H9 (cell line): ENCODE measurements at regions not wholly inside any gene's neighbourhood (a gene's known extent, or its start where the extent isn't known, plus 50 kb on each side); places are given as distances from the start of the nearest gene placed in this dataset.

Experiments
- DNase-seq: peaks from one replicate; pipeline ENCODE4 v3.0.0-alpha.2; 2017
- H2AFZ ChIP-seq: one replicate; pipeline ENCODE4 v1.6.1; 2013; ENCODE audit warnings: mild to moderate bottlenecking, low read length, control low read depth, moderate library complexity
- H2AK5ac ChIP-seq: 2 replicates; pipeline ENCODE4 v1.6.1; 2013; ENCODE audit warnings: low read length, control low read depth, mixed read lengths; ENCODE audit not compliant: insufficient read length
- H2BK120ac ChIP-seq: one replicate; pipeline ENCODE4 v1.6.1; 2013; ENCODE audit warnings: low read depth, mild to moderate bottlenecking, low read length, control low read depth, inconsistent platforms; ENCODE audit not compliant: poor library complexity, severe bottlenecking
- H2BK12ac ChIP-seq: 2 replicates; pipeline ENCODE4 v1.6.1; 2013; ENCODE audit warnings: low read length, control low read depth, mixed read lengths, low read depth; ENCODE audit not compliant: insufficient read length
- H2BK15ac ChIP-seq: 2 replicates; pipeline ENCODE4 v1.6.1; 2013; ENCODE audit warnings: low read depth, low read length, control low read depth
- H2BK20ac ChIP-seq: one replicate; pipeline ENCODE4 v1.6.1; 2013; ENCODE audit warnings: low read depth, mild to moderate bottlenecking, low read length, control low read depth, inconsistent platforms; ENCODE audit not compliant: poor library complexity, severe bottlenecking
- H2BK5ac ChIP-seq: 2 replicates; pipeline ENCODE4 v1.6.1; 2013; ENCODE audit warnings: low read length, control low read depth, mixed read lengths; ENCODE audit not compliant: insufficient read length
- H3K14ac ChIP-seq: 2 replicates; pipeline ENCODE4 v1.6.1; 2013; ENCODE audit warnings: low read length, control low read depth; ENCODE audit not compliant: insufficient read depth
- H3K18ac ChIP-seq: 2 replicates; pipeline ENCODE4 v1.6.1; 2013; ENCODE audit warnings: low read depth, mild to moderate bottlenecking, mixed read lengths, low read length, control low read depth; ENCODE audit not compliant: insufficient read length
- H3K23ac ChIP-seq: 2 replicates; pipeline ENCODE4 v1.6.1; 2013; ENCODE audit warnings: low read length, control low read depth, mixed read lengths, low read depth; ENCODE audit not compliant: insufficient read length
- H3K23me2 ChIP-seq: 2 replicates; pipeline ENCODE4 v1.6.1; 2013; ENCODE audit warnings: low read depth, mild to moderate bottlenecking, mixed read lengths, low read length, control low read depth; ENCODE audit not compliant: insufficient read length, poor library complexity, severe bottlenecking
- H3K27ac ChIP-seq: 2 replicates; pipeline ENCODE4 v1.5.1; 2013; ENCODE audit warnings: low read length, control low read depth, mixed read lengths, low read depth; ENCODE audit not compliant: insufficient read length
- H3K27me3 ChIP-seq: 2 replicates; pipeline ENCODE4 v1.6.1; 2013; ENCODE audit warnings: low read length, control low read depth, inconsistent platforms; ENCODE audit not compliant: insufficient read depth
- H3K4ac ChIP-seq: 2 replicates; pipeline ENCODE4 v1.6.1; 2013; ENCODE audit warnings: low read depth, mild to moderate bottlenecking, control low read depth, inconsistent platforms, low read length, moderate library complexity
- H3K4me1 ChIP-seq: 2 replicates; pipeline ENCODE4 v1.6.1; 2013; ENCODE audit warnings: low read length, control low read depth, inconsistent platforms; ENCODE audit not compliant: insufficient read depth
- H3K4me2 ChIP-seq: 2 replicates; pipeline ENCODE4 v1.6.1; 2013; ENCODE audit warnings: low read length, control low read depth, mixed read lengths; ENCODE audit not compliant: insufficient read length, insufficient read depth
- H3K56ac ChIP-seq: 2 replicates; pipeline ENCODE4 v1.6.1; 2013; ENCODE audit warnings: low read depth, mild to moderate bottlenecking, mixed read lengths, low read length, control low read depth; ENCODE audit not compliant: insufficient read length
- H3K79me1 ChIP-seq: 2 replicates; pipeline ENCODE4 v1.6.1; 2013; ENCODE audit warnings: low read depth, mild to moderate bottlenecking, moderate library complexity, low read length, control low read depth, inconsistent platforms; ENCODE audit not compliant: insufficient read depth, poor library complexity, severe bottlenecking
- H3K79me2 ChIP-seq: 2 replicates; pipeline ENCODE4 v1.6.1; 2013; ENCODE audit warnings: low read length, control low read depth, inconsistent platforms; ENCODE audit not compliant: insufficient read depth
- H3K9ac ChIP-seq: 2 replicates; pipeline ENCODE4 v1.6.1; 2013; ENCODE audit warnings: low read length, control low read depth, mixed read lengths; ENCODE audit not compliant: insufficient read length; ENCODE audit errors: extremely low read depth
- H3K9me3 ChIP-seq: one replicate; pipeline ENCODE4 v1.6.1; 2013; ENCODE audit warnings: low read depth, low read length, inconsistent platforms; ENCODE audit not compliant: control insufficient read depth
- H3T11ph ChIP-seq: one replicate; pipeline ENCODE4 v1.6.1; 2013; ENCODE audit warnings: mild to moderate bottlenecking, low read length, control low read depth, inconsistent platforms
- H4K20me1 ChIP-seq: one replicate; pipeline ENCODE4 v1.6.1; 2013; ENCODE audit not compliant: control insufficient read depth, insufficient read length, insufficient read depth
- H4K5ac ChIP-seq: 2 replicates; pipeline ENCODE4 v1.6.1; 2013; ENCODE audit warnings: low read depth, mild to moderate bottlenecking, mixed read lengths, low read length, control low read depth; ENCODE audit not compliant: insufficient read length
- H4K8ac ChIP-seq: replicated peaks from 2 replicates; pipeline ENCODE4 v1.6.1; 2013; ENCODE audit warnings: low read length, control low read depth, mixed read lengths, low read depth; ENCODE audit not compliant: insufficient read length
- H4K91ac ChIP-seq: 2 replicates; pipeline ENCODE4 v1.6.1; 2013; ENCODE audit warnings: low read depth, mild to moderate bottlenecking, moderate library complexity, mixed read lengths, low read length, control low read depth; ENCODE audit not compliant: insufficient read length
- H3K27ac Mint-ChIP-seq, 3 experiments: 2 replicates in 2 of 3; 3 replicates in 1 of 3; pipeline ENCODE4 v1.8.0; 2020 to 2021; ENCODE audit warnings: mixed read lengths in 3 of 3, mild to moderate bottlenecking in 1 of 3, moderate library complexity in 1 of 3
- H3K27me3 Mint-ChIP-seq: 2 replicates; pipeline ENCODE4 v1.8.0; 2021; ENCODE audit warnings: low read depth, mild to moderate bottlenecking, moderate library complexity, mixed read lengths
- H3K36me3 Mint-ChIP-seq, 3 experiments: 2 replicates in 2 of 3; 3 replicates in 1 of 3; pipeline ENCODE4 v1.8.0; 2020 to 2021; ENCODE audit warnings: low read depth in 3 of 3, mixed read lengths in 3 of 3; ENCODE audit not compliant: insufficient read depth in 1 of 3
- H3K4me1 Mint-ChIP-seq, 2 experiments: 2 replicates each; pipeline ENCODE4 v1.8.0; 2020; ENCODE audit warnings: mixed read lengths in 2 of 2
- H3K4me3 Mint-ChIP-seq, 2 experiments: 2 replicates in 1 of 2; 3 replicates in 1 of 2; pipeline ENCODE4 v1.8.0; 2020 to 2021; ENCODE audit warnings: mild to moderate bottlenecking in 2 of 2, mixed read lengths in 2 of 2, moderate library complexity in 1 of 2
- H3K9me3 Mint-ChIP-seq, 2 experiments: 2 replicates in 1 of 2; 3 replicates in 1 of 2; pipeline ENCODE4 v1.8.0; 2020; ENCODE audit warnings: mild to moderate bottlenecking in 2 of 2, mixed read lengths in 2 of 2, moderate library complexity in 1 of 2
- WGBS: extraction: QIAGEN DNeasy Blood & Tissue Kit; methylation state at CpG from one replicate; pipeline ENCODE4 v1.1.7; 2013; ENCODE audit warnings: missing lambda C conversion rate, low lambda C conversion rate, mixed read lengths; ENCODE audit not compliant: insufficient read length; ENCODE audit errors: extremely low coverage; 5-methylcytosine and 5-hydroxymethylcytosine counted together
- TF ChIP-seq, protein P1 (sequence below): fragments of 200-600 bp; sonication (generic); conservative IDR thresholded peaks from 3 replicates; pipeline ENCODE4 v1.8.0; 2021; ENCODE audit warnings: antibody characterized with exemption, mild to moderate bottlenecking

DNA sequence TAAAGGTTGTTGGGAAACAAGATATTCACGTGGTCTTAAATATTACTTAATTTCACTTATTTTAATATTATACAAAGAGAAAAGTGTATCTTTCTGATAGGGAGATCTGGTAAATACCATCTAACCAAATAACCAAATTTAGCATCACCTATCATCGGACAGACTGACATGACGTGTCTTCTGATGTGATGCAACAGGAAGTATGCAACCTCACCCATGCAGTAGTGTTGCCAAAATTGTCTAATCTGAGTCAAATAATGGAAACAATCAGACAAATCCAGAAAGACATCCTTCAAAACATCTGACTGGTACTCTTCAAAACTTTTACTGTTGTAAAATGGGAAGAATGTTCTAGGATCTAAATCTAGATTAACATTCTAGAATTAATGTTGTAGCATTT lies 148.0 kb downstream of the FGF1 start:
- Mint-ChIP-seq H3K4me3 (no peak overlapping the region), H3K9me3 (peaks cover 15 to 19% of the 10 kb centered on the region in 2 experiments; a peak in 4 of 5 replicates), H3K27me3 (no peaks in the 10 kb centered on the region), H3K36me3 (peaks cover 6 to 12% (median 10%) of the 10 kb centered on the region in 3 experiments), H3K27ac (no peak overlapping the region), H3K4me1 (peaks cover 14 to 19% of the 10 kb centered on the region in 2 experiments)
- H3K79me2 ChIP-seq = no peaks in the 10 kb centered on the region
- H3K4me1 ChIP-seq = peaks cover 2% of the 10 kb centered on the region; the same call in 1 of the 2 replicates
- no peak overlapping the region for H2AFZ ChIP-seq
- H3K27ac ChIP-seq = no peak overlapping the region
- H3K23me2 ChIP-seq = no peaks in the 10 kb centered on the region
- H2BK20ac ChIP-seq = no peak overlapping the region
- H3K14ac ChIP-seq = no peak overlapping the region
- no peak for DNase-seq
- H4K20me1 ChIP-seq = no peaks in the 10 kb centered on the region
- no peak overlapping the region for H2BK120ac ChIP-seq
- no CpG with 5 or more reads among the region's 3 CpGs for WGBS
- H4K91ac ChIP-seq = no peak overlapping the region
- no peak overlapping the region for H2BK5ac ChIP-seq
- no peak overlapping the region for H3T11ph ChIP-seq
- no peak overlapping the region for H3K4me2 ChIP-seq
- no peak overlapping the region for H3K23ac ChIP-seq
- no peaks in the 10 kb centered on the region for H3K9me3 ChIP-seq
- no peak overlapping the region for H3K4ac ChIP-seq
- no peak overlapping the region for H4K8ac ChIP-seq
- H3K79me1 ChIP-seq = no peaks in the 10 kb centered on the region
- H2AK5ac ChIP-seq = no peak overlapping the region
- TF ChIP-seq, protein P1, sequence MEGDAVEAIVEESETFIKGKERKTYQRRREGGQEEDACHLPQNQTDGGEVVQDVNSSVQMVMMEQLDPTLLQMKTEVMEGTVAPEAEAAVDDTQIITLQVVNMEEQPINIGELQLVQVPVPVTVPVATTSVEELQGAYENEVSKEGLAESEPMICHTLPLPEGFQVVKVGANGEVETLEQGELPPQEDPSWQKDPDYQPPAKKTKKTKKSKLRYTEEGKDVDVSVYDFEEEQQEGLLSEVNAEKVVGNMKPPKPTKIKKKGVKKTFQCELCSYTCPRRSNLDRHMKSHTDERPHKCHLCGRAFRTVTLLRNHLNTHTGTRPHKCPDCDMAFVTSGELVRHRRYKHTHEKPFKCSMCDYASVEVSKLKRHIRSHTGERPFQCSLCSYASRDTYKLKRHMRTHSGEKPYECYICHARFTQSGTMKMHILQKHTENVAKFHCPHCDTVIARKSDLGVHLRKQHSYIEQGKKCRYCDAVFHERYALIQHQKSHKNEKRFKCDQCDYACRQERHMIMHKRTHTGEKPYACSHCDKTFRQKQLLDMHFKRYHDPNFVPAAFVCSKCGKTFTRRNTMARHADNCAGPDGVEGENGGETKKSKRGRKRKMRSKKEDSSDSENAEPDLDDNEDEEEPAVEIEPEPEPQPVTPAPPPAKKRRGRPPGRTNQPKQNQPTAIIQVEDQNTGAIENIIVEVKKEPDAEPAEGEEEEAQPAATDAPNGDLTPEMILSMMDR = no peak
- H3K9ac ChIP-seq = no peak overlapping the region
- H2BK12ac ChIP-seq = no peak overlapping the region
- H2BK15ac ChIP-seq = no peak overlapping the region
- H3K56ac ChIP-seq = no peak overlapping the region
- no peak overlapping the region for H3K18ac ChIP-seq
- no peak overlapping the region for H4K5ac ChIP-seq
- H3K27me3 ChIP-seq = no peaks in the 10 kb centered on the region
